Right atrium auricular region (tissue), 2 donors: ENCODE measurements at regions not wholly inside any gene's neighbourhood (a gene's known extent, or its start where the extent isn't known, plus 50 kb on each side); places are given as distances from the start of the nearest gene placed in this dataset.

Experiments used
- DNase-seq: peaks from one replicate; pipeline ENCODE4 v3.0.0-alpha.2; 2019; ENCODE audit warnings: low spot score
- H3K27ac ChIP-seq, 2 donors: fragments of 200-600 bp; sonication (generic); 1 replicate in 1 of 2; 2 replicates in 1 of 2; pipeline ENCODE4 v1.5.1; 2016 to 2019
- H3K27me3 ChIP-seq, 2 donors: fragments of 200-600 bp; sonication (generic); one replicate each; pipeline versions ENCODE4 v1.5.1 to v1.6.0; 2017 to 2019
- H3K36me3 ChIP-seq: fragments of 200-600 bp; sonication (generic); one replicate; pipeline ENCODE4 v1.5.1; 2016
- H3K4me1 ChIP-seq, 2 donors: fragments of 200-600 bp; sonication (generic); one replicate each; pipeline versions ENCODE4 v1.5.1 to v1.6.0; 2017 to 2019
- H3K4me3 ChIP-seq, 2 donors: fragments of 200-600 bp; sonication (generic); 1 replicate in 1 of 2; 2 replicates in 1 of 2; pipeline ENCODE4 v1.5.1; 2017 to 2019; ENCODE audit warnings: mild to moderate bottlenecking in 1 of 2, moderate library complexity in 1 of 2
- H3K9me3 ChIP-seq, 2 donors: fragments of 200-600 bp; sonication (generic); one replicate each; pipeline ENCODE4 v1.5.1; 2019
- CTCF ChIP-seq, 2 donors: fragments of 200-600 bp; sonication (generic); IDR thresholded peaks; one replicate each; pipeline ENCODE4 v1.5.1; 2019; ENCODE audit warnings: antibody characterized with exemption in 2 of 2

- Histone ChIP-seq H3K4me1 (no peaks in the 10 kb centered on the region), H3K27ac (no peak overlapping the region), H3K27me3 (no peaks in the 10 kb centered on the region), H3K4me3 (no peak overlapping the region), H3K9me3 (peaks cover 0 to 10% of the 10 kb centered on the region in 2 donors), H3K36me3 (no peaks in the 10 kb centered on the region)
- DNase-seq: no peak
- no peak for TF ChIP-seq CTCF (IDR thresholded peaks at IDR 0.05)
Observed at GRCh38 chr14:44700694-44701093, 193.6 kb upstream of the FSCB start.

GRCh38 chr14:44700184-44700583 lies 193.1 kb upstream of the FSCB start:
- peaks cover 0 to 10% of the 10 kb centered on the region in 2 donors for H3K9me3 ChIP-seq
- H3K27me3 ChIP-seq: no peaks in the 10 kb centered on the region
- no peaks in the 10 kb centered on the region for H3K36me3 ChIP-seq
- no peak for DNase-seq
- no peak overlapping the region for H3K4me3 ChIP-seq
- H3K27ac ChIP-seq: no peak overlapping the region
- no peaks in the 10 kb centered on the region for H3K4me1 ChIP-seq
- TF ChIP-seq CTCF (IDR thresholded peaks at IDR 0.05): no peak

GRCh38 chr14:44699391-44699790 lies 192.3 kb upstream of the FSCB start:
- Histone ChIP-seq H3K4me3 (no peak overlapping the region), H3K27me3 (no peaks in the 10 kb centered on the region), H3K4me1 (no peaks in the 10 kb centered on the region), H3K27ac (no peak overlapping the region), H3K9me3 (peaks cover 0 to 10% of the 10 kb centered on the region in 2 donors), H3K36me3 (no peaks in the 10 kb centered on the region)
- TF ChIP-seq CTCF (IDR thresholded peaks at IDR 0.05): no peak
- no peak for DNase-seq

GRCh38 chr14:44669496-44669895 lies 162.4 kb upstream of the FSCB start:
- no peak for DNase-seq
- Histone ChIP-seq H3K9me3 (no peaks in the 10 kb centered on the region), H3K4me3 (no peak overlapping the region), H3K27ac (no peak overlapping the region), H3K4me1 (no peaks in the 10 kb centered on the region), H3K27me3 (no peaks in the 10 kb centered on the region), H3K36me3 (no peaks in the 10 kb centered on the region)
- no peak for TF ChIP-seq CTCF (IDR thresholded peaks at IDR 0.05)

- no peaks in the 10 kb centered on the region for H3K4me1 ChIP-seq
- no peak for DNase-seq
- no peak for TF ChIP-seq CTCF (IDR thresholded peaks at IDR 0.05)
- no peak overlapping the region for H3K4me3 ChIP-seq
- no peak overlapping the region for H3K27ac ChIP-seq
- no peaks in the 10 kb centered on the region for H3K27me3 ChIP-seq
- H3K9me3 ChIP-seq: no peaks in the 10 kb centered on the region
- H3K36me3 ChIP-seq: no peaks in the 10 kb centered on the region
Observed at GRCh38 chr14:44663136-44663535, 156.1 kb upstream of the FSCB start.

GRCh38 chr14:44662250-44662891 lies 155.3 kb upstream of the FSCB start:
- Histone ChIP-seq H3K4me3 (no peak overlapping the region), H3K9me3 (no peaks in the 10 kb centered on the region), H3K36me3 (no peaks in the 10 kb centered on the region), H3K27ac (no peak overlapping the region), H3K4me1 (no peaks in the 10 kb centered on the region), H3K27me3 (no peaks in the 10 kb centered on the region)
- TF ChIP-seq CTCF (IDR thresholded peaks at IDR 0.05): no peak
- no peak for DNase-seq
